HCT116 (cell line): ENCODE measurements at regions not wholly inside any gene's neighbourhood (a gene's known extent, or its start where the extent isn't known, plus 50 kb on each side); places are given as distances from the start of the nearest gene placed in this dataset.

Experiments
- ATAC-seq: fragments of 200-7000 bp; cut with Tn5 transposase; 2 replicates; pipeline ENCODE4 v1.9.1; 2020; ENCODE audit warnings: mild to moderate bottlenecking, moderate library complexity
- BruUV-seq: library from RNA; stranded (reverse); fragments of 400-500 nt; replicated peaks from 2 replicates; lab custom pipeline; 2021; lab: Mats Ljungman, UMichigan
- CTCF ChIA-PET: fragments of 300-600 bp; sonication (Branson Sonifier 250); formaldehyde crosslinking; loops from one replicate; lab custom pipeline; 2021; ENCODE audit warnings: antibody characterized with exemption; lab: Charles Lee
- POLR2A ChIA-PET: fragments of 300-600, 350-600 bp; sonication (Branson Sonifier 250); formaldehyde crosslinking; loops from one replicate; lab custom pipeline; 2021; ENCODE audit warnings: antibody characterized with exemption; lab: Charles Lee
- RAD21 ChIA-PET, 2 experiments: fragments of 300-600 bp; sonication (Branson Sonifier 250); formaldehyde crosslinking; loops; one replicate each; lab custom pipeline; 2023; ENCODE audit warnings: low total read pairs in 2 of 2; ENCODE audit not compliant: uncharacterized antibody in 2 of 2, unreplicated experiment in 2 of 2, low non-redundant PET in 1 of 2; lab: Charles Lee
- DNase-seq: peaks from one replicate; pipeline ENCODE4 v3.0.0-alpha.2; 2010; ENCODE audit warnings: low read depth, low spot score
- H2AFZ ChIP-seq: fragments of 200-600 bp; shearing (Covaris generic), sonication (generic); 2 replicates; pipeline ENCODE4 v1.6.1; 2017; ENCODE audit warnings: low read depth, mixed run types, mixed read lengths, antibody characterized with exemption, low read length; ENCODE audit not compliant: poor library complexity, severe bottlenecking
- H3K27ac ChIP-seq: 2 replicates; pipeline ENCODE4 v1.5.1; 2012; ENCODE audit warnings: low read depth, low read length
- H3K27me3 ChIP-seq: fragments of 200-600 bp; sonication (generic); 2 replicates; pipeline ENCODE4 v1.6.1; 2016; ENCODE audit warnings: mixed run types, low read length, mixed read lengths; ENCODE audit not compliant: insufficient read depth
- H3K36me3 ChIP-seq, 2 experiments: fragments of 200-500 bp in 1 of 2; fragments of 200-600 bp in 1 of 2; sonication (Bioruptor generic) in 1 of 2; sonication (generic) in 1 of 2; 2 replicates each; pipeline versions ENCODE4 v1.5.1 to v1.6.1; 2014 to 2016; ENCODE audit warnings: low read length in 2 of 2, inconsistent platforms in 1 of 2, mixed read lengths in 1 of 2, mixed run types in 1 of 2; ENCODE audit not compliant: insufficient read depth in 2 of 2, control insufficient read depth in 1 of 2
- H3K4me1 ChIP-seq, 2 experiments: fragments of 200-600 bp in 1 of 2; sonication (generic) in 1 of 2; 2 replicates each; pipeline versions ENCODE4 v1.5.1 to v1.6.1; 2012 to 2017; ENCODE audit warnings: low read length in 2 of 2, inconsistent platforms in 1 of 2, mild to moderate bottlenecking in 1 of 2, mixed read lengths in 1 of 2, mixed run types in 1 of 2, moderate library complexity in 1 of 2; ENCODE audit not compliant: insufficient read depth in 2 of 2, control insufficient read depth in 1 of 2
- H3K4me2 ChIP-seq: fragments of 200-600 bp; sonication (generic); 2 replicates; pipeline ENCODE4 v1.6.1; 2017; ENCODE audit warnings: mixed run types, low read length, mixed read lengths
- H3K4me3 ChIP-seq, 2 experiments: fragments of 200-600 bp in 1 of 2; sonication (generic) in 1 of 2; replicated peaks in 1 of 2; 2 replicates each; pipeline ENCODE4 v1.5.1; 2011 to 2016; ENCODE audit warnings: low read length in 2 of 2, control low read depth in 1 of 2, low read depth in 1 of 2, mild to moderate bottlenecking in 1 of 2, mixed read lengths in 1 of 2, mixed run types in 1 of 2
- H3K79me2 ChIP-seq: fragments of 200-600 bp; sonication (generic); 2 replicates; pipeline ENCODE4 v1.6.1; 2017; ENCODE audit warnings: mild to moderate bottlenecking, mixed run types, low read length, moderate library complexity, mixed read lengths; ENCODE audit not compliant: insufficient read depth
- H3K9ac ChIP-seq: fragments of 200-600 bp; sonication (generic); 2 replicates; pipeline ENCODE4 v1.6.1; 2016; ENCODE audit warnings: low read length, mixed read lengths
- H3K9me2 ChIP-seq: fragments of 200-600 bp; sonication (generic), shearing (Covaris generic); 2 replicates; pipeline ENCODE4 v1.6.1; 2017; ENCODE audit warnings: mixed run types, mild to moderate bottlenecking, moderate library complexity; ENCODE audit not compliant: insufficient read depth
- H3K9me3 ChIP-seq, 2 experiments: fragments of 200-500 bp in 1 of 2; fragments of 200-600 bp in 1 of 2; sonication (Bioruptor generic) in 1 of 2; sonication (generic) in 1 of 2; 2 replicates each; pipeline ENCODE4 v1.6.1; 2014 to 2017; ENCODE audit warnings: low read length in 2 of 2, mixed read lengths in 2 of 2, inconsistent platforms in 1 of 2, low read depth in 1 of 2, mild to moderate bottlenecking in 1 of 2, mixed run types in 1 of 2, moderate library complexity in 1 of 2; ENCODE audit not compliant: control insufficient read depth in 1 of 2, insufficient read depth in 1 of 2
- H4K20me1 ChIP-seq: fragments of 200-600 bp; sonication (generic), shearing (Covaris generic); 2 replicates; pipeline ENCODE4 v1.6.1; 2017; ENCODE audit warnings: mixed run types, mild to moderate bottlenecking, moderate library complexity; ENCODE audit not compliant: insufficient read depth
- CEBPB ChIP-seq: IDR thresholded peaks from 2 replicates; pipeline ENCODE4 v1.6.1; 2012; ENCODE audit warnings: low read depth
- EGR1 ChIP-seq: IDR thresholded peaks from 2 replicates; pipeline ENCODE4 v1.6.1; 2012; ENCODE audit warnings: low read depth
- ELF1 ChIP-seq: IDR thresholded peaks from 2 replicates; pipeline ENCODE4 v1.6.1; 2012; ENCODE audit warnings: low read depth, borderline replicate concordance
- EZH2 ChIP-seq: fragments of 200-600 bp; sonication (generic); IDR thresholded peaks from 2 replicates; pipeline ENCODE4 v1.6.1; 2017; ENCODE audit warnings: antibody characterized with exemption, mixed run types
- FOSL1 ChIP-seq: IDR thresholded peaks from 2 replicates; pipeline ENCODE4 v1.6.1; 2012; ENCODE audit warnings: low read depth
- JUND ChIP-seq: IDR thresholded peaks from 2 replicates; pipeline ENCODE4 v1.6.1; 2012
- POLR2A ChIP-seq: IDR thresholded peaks from 2 replicates; pipeline ENCODE4 v1.7.0; 2011; ENCODE audit warnings: borderline replicate concordance; ENCODE audit not compliant: insufficient read depth, insufficient read length; ENCODE audit errors: extremely low read depth
- POLR2AphosphoS5 ChIP-seq: IDR thresholded peaks from 2 replicates; pipeline ENCODE4 v1.6.1; 2011; ENCODE audit warnings: mild to moderate bottlenecking, low read depth, low read length, moderate library complexity
- SP1 ChIP-seq: IDR thresholded peaks from 2 replicates; pipeline ENCODE4 v1.6.1; 2012; ENCODE audit warnings: low read depth
- YY1 ChIP-seq: IDR thresholded peaks from 2 replicates; pipeline ENCODE4 v1.6.1; 2011; ENCODE audit warnings: low read length, low read depth, moderate library complexity, mild to moderate bottlenecking; ENCODE audit not compliant: insufficient replicate concordance; ENCODE audit errors: extremely low read depth
- ZNF274 ChIP-seq: fragments of 200-500 bp; sonication (Bioruptor generic); IDR thresholded peaks from 2 replicates; pipeline ENCODE4 v1.6.1; 2014; ENCODE audit warnings: mild to moderate bottlenecking, low read depth, low read length, inconsistent platforms
- intact Hi-C: fragments of 100-400 bp; cut with micrococcal nuclease; formaldehyde crosslinking; loops from 2 replicates; pipeline ENCODE4 v1.10.0; 2022

DNA sequence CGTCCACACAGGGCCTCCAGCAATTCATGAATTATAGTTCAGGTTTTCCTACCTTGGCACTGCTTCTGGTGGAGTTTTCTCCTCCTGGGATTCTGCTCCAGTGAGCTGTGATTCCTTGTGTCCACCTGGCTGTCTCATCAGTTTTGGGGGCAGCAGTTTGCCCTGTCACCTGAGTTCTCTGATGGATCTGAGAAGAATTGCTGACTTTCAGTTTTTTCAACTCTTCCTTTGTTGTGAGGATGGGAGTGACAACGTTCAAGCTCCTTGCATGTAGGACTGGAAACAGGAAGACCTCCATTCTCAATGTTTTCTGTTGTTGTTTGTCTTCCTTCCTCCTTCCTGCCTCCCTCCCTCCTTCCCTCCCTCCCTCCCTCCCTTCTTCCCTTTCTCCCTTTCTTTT lies 359.0 kb downstream of the TSN start:
- Histone ChIP-seq H3K9me3 (no peaks in the 10 kb centered on the region), H3K4me3 (no peak overlapping the region), H3K4me2 (no peak overlapping the region), H3K36me3 (no peaks in the 10 kb centered on the region), H3K9me2 (no peaks in the 10 kb centered on the region), H3K4me1 (no peaks in the 10 kb centered on the region), H4K20me1 (no peaks in the 10 kb centered on the region), H3K27me3 (peaks cover 6% of the 10 kb centered on the region), H3K27ac (no peak overlapping the region), H3K9ac (no peak overlapping the region), H3K79me2 (no peaks in the 10 kb centered on the region), H2AFZ (no peak overlapping the region)
- ChIA-PET CTCF (no interaction called here), POLR2A (no interaction called here), RAD21 (no interaction called here)
- no peak for TF ChIP-seq ZNF274
- DNase-seq (no peak), ATAC-seq (no peak)
- BruUV-seq, result no TSS peak
- intact Hi-C loops, result no loop called here

DNA sequence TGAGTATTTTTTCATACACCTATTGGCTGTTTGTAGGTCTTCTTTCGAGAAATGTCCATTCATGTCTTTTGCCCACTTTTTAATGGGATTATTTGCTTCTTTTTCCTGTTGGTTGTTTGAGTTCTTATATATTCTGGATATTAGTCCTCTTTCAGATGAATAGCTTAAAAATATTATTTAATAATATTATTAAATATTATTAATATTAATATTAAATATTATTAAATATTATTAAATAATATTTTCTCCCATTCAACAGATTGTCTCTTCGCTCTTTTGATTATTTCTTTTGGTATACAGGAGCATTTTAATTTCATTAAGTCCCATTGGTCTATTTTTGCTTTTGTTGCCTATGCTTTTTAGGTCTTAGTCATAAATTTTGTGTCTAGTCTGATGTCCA lies 361.9 kb downstream of the TSN start:
- DNase-seq, result no peak
- intact Hi-C loops, result no loop called here
- Histone ChIP-seq H3K4me1 (no peaks in the 10 kb centered on the region), H3K36me3 (no peaks in the 10 kb centered on the region), H3K79me2 (no peaks in the 10 kb centered on the region), H2AFZ (no peak overlapping the region), H3K4me3 (no peak overlapping the region), H3K27ac (no peak overlapping the region), H3K27me3 (peaks cover 6% of the 10 kb centered on the region), H3K9me3 (no peaks in the 10 kb centered on the region), H3K9me2 (no peaks in the 10 kb centered on the region), H3K9ac (no peak overlapping the region), H4K20me1 (no peaks in the 10 kb centered on the region), H3K4me2 (no peak overlapping the region)
- TF ChIP-seq POLR2A, result no peak
- no peak for TF ChIP-seq EZH2
- TF ChIP-seq ELF1, result no peak
- TF ChIP-seq POLR2AphosphoS5, result no peak
- no peak for TF ChIP-seq EGR1
- TF ChIP-seq JUND, result no peak
- TF ChIP-seq ZNF274, result no peak
- TF ChIP-seq FOSL1, result no peak
- no peak for TF ChIP-seq CEBPB
- no peak for TF ChIP-seq SP1
- no peak for TF ChIP-seq YY1
- ATAC-seq, result no peak
- no TSS peak for BruUV-seq
- ChIA-PET CTCF (no interaction called here), RAD21 (no interaction called here), POLR2A (no interaction called here)
